Testis (tissue), 2 donors: ENCODE measurements at regions not wholly inside any gene's neighbourhood (a gene's known extent, or its start where the extent isn't known, plus 50 kb on each side); places are given as distances from the start of the nearest gene placed in this dataset.

Source experiments
- DNase-seq: peaks from one replicate; pipeline ENCODE4 v3.0.0-alpha.2; 2019
- H3K27ac ChIP-seq, 2 donors: fragments of 200-600 bp; sonication (generic); one replicate each; pipeline ENCODE4 v1.5.1; 2019
- H3K27me3 ChIP-seq: fragments of 200-600 bp; sonication (generic); one replicate; pipeline ENCODE4 v1.5.1; 2019
- H3K36me3 ChIP-seq: fragments of 200-600 bp; sonication (generic); one replicate; pipeline ENCODE4 v1.5.1; 2017; ENCODE audit warnings: low read depth; ENCODE audit errors: missing control alignments
- H3K4me1 ChIP-seq: fragments of 200-600 bp; sonication (generic); one replicate; pipeline ENCODE4 v1.5.1; 2019
- H3K4me3 ChIP-seq, 2 donors: fragments of 200-600 bp; sonication (generic); one replicate each; pipeline ENCODE4 v1.5.1; 2017 to 2019
- H3K9me3 ChIP-seq: fragments of 200-600 bp; sonication (generic); one replicate; pipeline ENCODE4 v1.5.1; 2017
- CTCF ChIP-seq, 3 experiments: fragments of 450-650 bp in 2 of 3; fragments of 200-600 bp in 1 of 3; sonication (generic) in 1 of 3; IDR thresholded peaks; one replicate each; pipeline ENCODE4 v1.5.1; 2016 to 2019; ENCODE audit warnings: antibody characterized with exemption in 3 of 3, mild to moderate bottlenecking in 2 of 3, moderate library complexity in 1 of 3
- POLR2A ChIP-seq: fragments of 450-650 bp; IDR thresholded peaks from one replicate; pipeline ENCODE4 v1.6.1; 2017; ENCODE audit warnings: antibody characterized with exemption, mild to moderate bottlenecking, moderate library complexity
- WGBS, 2 donors: methylation state at CpG; one replicate each; pipeline ENCODE4 v1.1.5; 2018; 5-methylcytosine and 5-hydroxymethylcytosine counted together
- intact Hi-C: fragments of 100-400 bp; cut with DNase I; formaldehyde crosslinking; loops from one replicate; pipeline ENCODE4 v1.15.1; 2023; ENCODE audit warnings: low total_unique reads

GRCh38 chr13:50235604-50236342, 220.5 kb downstream of the KCNRG start:
- no peak overlapping the region for H3K27ac ChIP-seq
- intact Hi-C loops = no loop called here
- no peaks in the 10 kb centered on the region for H3K36me3 ChIP-seq
- WGBS, 2 donors = 91 to 94% methylated on average over 6 of the region's 6 CpGs
- DNase-seq = no peak
- H3K4me3 ChIP-seq = no peak overlapping the region
- no peaks in the 10 kb centered on the region for H3K4me1 ChIP-seq
- no peaks in the 10 kb centered on the region for H3K9me3 ChIP-seq
- no peak for TF ChIP-seq POLR2A
- no peak for TF ChIP-seq CTCF (IDR thresholded peaks at IDR 0.05)
- H3K27me3 ChIP-seq = no peaks in the 10 kb centered on the region

DNA sequence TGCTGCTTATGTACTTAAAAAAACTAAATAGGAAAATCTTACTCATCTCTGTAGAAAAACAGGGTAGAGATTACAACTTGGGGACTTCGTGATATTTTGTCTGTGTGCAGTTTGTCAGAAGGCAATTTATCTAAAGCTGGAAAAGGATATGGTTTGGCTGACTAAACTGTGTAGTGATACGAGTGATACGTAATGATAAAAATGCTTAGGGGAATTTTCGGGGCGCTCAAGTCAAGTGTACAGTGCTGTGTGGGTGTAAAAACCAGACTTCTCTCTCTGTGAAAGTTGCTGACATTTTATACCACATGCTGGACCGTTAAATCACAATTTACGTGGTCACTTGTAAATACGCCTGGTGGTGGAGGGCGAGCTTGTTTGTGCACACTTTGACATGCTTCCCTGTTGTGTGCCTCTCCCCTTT, 221.7 kb downstream of the KCNRG start:
- no peak overlapping the region for H3K4me3 ChIP-seq
- 74 to 77% methylated on average over 9 of the region's 9 CpGs for WGBS, 2 donors
- DNase-seq = no peak
- H3K27ac ChIP-seq = no peak overlapping the region
- H3K36me3 ChIP-seq = no peaks in the 10 kb centered on the region
- H3K4me1 ChIP-seq = no peaks in the 10 kb centered on the region
- TF ChIP-seq CTCF (IDR thresholded peaks at IDR 0.05) (no peak), POLR2A (no peak)
- intact Hi-C loops = no loop called here
- H3K27me3 ChIP-seq = no peaks in the 10 kb centered on the region
- H3K9me3 ChIP-seq = no peaks in the 10 kb centered on the region

DNA sequence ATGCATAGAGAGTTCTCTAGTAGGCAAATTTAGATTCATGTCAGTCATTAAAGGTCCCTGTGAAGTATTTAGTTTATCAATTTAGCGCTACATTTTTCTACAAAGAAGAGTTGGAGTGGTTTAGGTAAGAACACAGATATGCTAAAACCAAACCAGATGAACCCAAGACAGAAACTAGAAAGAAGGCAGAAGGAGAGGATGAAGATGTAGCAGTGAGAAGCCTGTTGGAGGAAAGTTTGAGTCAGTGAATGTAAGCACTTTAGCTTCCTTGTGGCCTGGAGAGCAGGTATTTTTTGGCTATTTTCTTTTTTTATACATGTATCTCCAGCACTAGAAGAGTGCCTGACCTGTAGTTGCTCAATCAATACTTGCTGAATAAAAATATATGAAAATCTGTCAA, 223.7 kb downstream of the KCNRG start:
- intact Hi-C loops = no loop called here
- DNase-seq = no peak
- no peak overlapping the region for H3K27ac ChIP-seq
- no peaks in the 10 kb centered on the region for H3K36me3 ChIP-seq
- H3K4me1 ChIP-seq = no peaks in the 10 kb centered on the region
- TF ChIP-seq CTCF (IDR thresholded peaks at IDR 0.05) (no peak), POLR2A (no peak)
- WGBS, 2 donors = 93 to 97% methylated on average over 1 of the region's 1 CpG
- no peak overlapping the region for H3K4me3 ChIP-seq
- H3K9me3 ChIP-seq = no peaks in the 10 kb centered on the region
- no peaks in the 10 kb centered on the region for H3K27me3 ChIP-seq

DNA sequence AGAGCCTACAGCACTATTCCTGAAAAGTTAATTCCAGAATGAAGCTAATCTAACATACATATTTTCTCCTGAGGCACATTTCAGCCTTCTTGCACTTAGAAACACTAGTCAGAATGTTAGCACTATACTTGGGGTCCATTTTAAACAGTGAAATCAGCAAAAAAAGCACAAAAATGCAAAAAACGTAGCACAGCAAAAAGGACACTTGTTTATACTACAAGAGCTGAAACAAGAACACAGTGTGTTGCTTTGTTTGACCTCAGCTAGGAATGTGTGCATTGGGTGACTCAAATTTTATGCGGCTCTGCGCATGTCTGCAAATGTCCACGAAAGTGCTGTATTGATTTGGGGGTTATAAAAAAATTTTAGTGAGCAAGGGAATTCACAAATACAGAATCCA, 226.2 kb downstream of the KCNRG start:
- no peaks in the 10 kb centered on the region for H3K9me3 ChIP-seq
- intact Hi-C loops = no loop called here
- TF ChIP-seq CTCF (IDR thresholded peaks at IDR 0.05) = no peak
- TF ChIP-seq POLR2A = no peak
- DNase-seq = no peak
- 83 to 92% methylated on average over 4 of the region's 4 CpGs for WGBS, 2 donors
- H3K4me3 ChIP-seq = no peak overlapping the region
- no peaks in the 10 kb centered on the region for H3K27me3 ChIP-seq
- no peak overlapping the region for H3K27ac ChIP-seq
- H3K36me3 ChIP-seq = no peaks in the 10 kb centered on the region
- H3K4me1 ChIP-seq = no peaks in the 10 kb centered on the region

- no peak overlapping the region for H3K4me3 ChIP-seq
- H3K27ac ChIP-seq = no peak overlapping the region
- no peaks in the 10 kb centered on the region for H3K9me3 ChIP-seq
- no peak for DNase-seq
- no peaks in the 10 kb centered on the region for H3K36me3 ChIP-seq
- WGBS, 2 donors = 74 to 86% methylated on average over 2 of the region's 2 CpGs
- no peaks in the 10 kb centered on the region for H3K4me1 ChIP-seq
- no peaks in the 10 kb centered on the region for H3K27me3 ChIP-seq
- TF ChIP-seq POLR2A (no peak), CTCF (IDR thresholded peaks at IDR 0.05) (no peak)
- intact Hi-C loops = no loop called here
Observed at GRCh38 chr13:50243931-50244330, 228.7 kb downstream of the KCNRG start.
